Retinal pigment epithelial cell (primary cell): ENCODE measurements at regions not wholly inside any gene's neighbourhood (a gene's known extent, or its start where the extent isn't known, plus 50 kb on each side); places are given as distances from the start of the nearest gene placed in this dataset.
"Not testable (repeated sequence)": the region's sequence is repeated elsewhere in the genome, so short reads cannot be mapped to it uniquely, and the experiment has no call there.

Source experiments
- DNase-seq: peaks from one replicate; pipeline ENCODE4 v3.0.0-alpha.2; 2010; ENCODE audit warnings: low read depth
- H3K4me3 ChIP-seq: 2 replicates; pipeline ENCODE4 v1.5.1; 2011; ENCODE audit warnings: mild to moderate bottlenecking, low read length, control low read depth, moderate library complexity
- TF ChIP-seq, protein P1 (sequence below): conservative IDR thresholded peaks from 2 replicates; pipeline ENCODE4 v1.5.1; 2011; ENCODE audit warnings: low read depth, low read length, control low read depth, inconsistent platforms

GRCh38 chr7:55261386-55261770 is 103.8 kb upstream of the LANCL2 start:
- DNase-seq, result no peak
- H3K4me3 ChIP-seq, result no peak overlapping the region
- TF ChIP-seq, protein P1, sequence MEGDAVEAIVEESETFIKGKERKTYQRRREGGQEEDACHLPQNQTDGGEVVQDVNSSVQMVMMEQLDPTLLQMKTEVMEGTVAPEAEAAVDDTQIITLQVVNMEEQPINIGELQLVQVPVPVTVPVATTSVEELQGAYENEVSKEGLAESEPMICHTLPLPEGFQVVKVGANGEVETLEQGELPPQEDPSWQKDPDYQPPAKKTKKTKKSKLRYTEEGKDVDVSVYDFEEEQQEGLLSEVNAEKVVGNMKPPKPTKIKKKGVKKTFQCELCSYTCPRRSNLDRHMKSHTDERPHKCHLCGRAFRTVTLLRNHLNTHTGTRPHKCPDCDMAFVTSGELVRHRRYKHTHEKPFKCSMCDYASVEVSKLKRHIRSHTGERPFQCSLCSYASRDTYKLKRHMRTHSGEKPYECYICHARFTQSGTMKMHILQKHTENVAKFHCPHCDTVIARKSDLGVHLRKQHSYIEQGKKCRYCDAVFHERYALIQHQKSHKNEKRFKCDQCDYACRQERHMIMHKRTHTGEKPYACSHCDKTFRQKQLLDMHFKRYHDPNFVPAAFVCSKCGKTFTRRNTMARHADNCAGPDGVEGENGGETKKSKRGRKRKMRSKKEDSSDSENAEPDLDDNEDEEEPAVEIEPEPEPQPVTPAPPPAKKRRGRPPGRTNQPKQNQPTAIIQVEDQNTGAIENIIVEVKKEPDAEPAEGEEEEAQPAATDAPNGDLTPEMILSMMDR, result no peak

DNA sequence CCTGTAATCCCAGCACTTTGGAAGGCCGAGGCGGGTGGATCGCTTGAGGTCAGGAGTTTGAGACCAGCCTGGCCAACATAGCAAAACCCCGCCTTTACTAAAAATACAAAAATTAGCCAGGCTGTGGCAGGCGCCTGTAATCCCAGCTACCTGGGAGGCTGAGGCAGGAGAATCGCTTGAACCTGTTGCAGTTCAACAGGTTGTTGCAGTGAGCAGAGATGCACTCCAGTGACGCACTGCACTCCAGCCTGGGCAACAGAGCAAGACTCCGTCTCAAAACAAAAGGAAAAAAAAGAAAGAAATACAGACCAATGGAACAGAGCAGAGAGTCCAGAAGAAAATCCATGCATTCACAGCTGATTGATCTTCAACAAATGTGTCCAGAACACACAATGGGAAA is 99.8 kb upstream of the LANCL2 start:
- not testable (repeated sequence) for H3K4me3 ChIP-seq, DNase-seq

DNA sequence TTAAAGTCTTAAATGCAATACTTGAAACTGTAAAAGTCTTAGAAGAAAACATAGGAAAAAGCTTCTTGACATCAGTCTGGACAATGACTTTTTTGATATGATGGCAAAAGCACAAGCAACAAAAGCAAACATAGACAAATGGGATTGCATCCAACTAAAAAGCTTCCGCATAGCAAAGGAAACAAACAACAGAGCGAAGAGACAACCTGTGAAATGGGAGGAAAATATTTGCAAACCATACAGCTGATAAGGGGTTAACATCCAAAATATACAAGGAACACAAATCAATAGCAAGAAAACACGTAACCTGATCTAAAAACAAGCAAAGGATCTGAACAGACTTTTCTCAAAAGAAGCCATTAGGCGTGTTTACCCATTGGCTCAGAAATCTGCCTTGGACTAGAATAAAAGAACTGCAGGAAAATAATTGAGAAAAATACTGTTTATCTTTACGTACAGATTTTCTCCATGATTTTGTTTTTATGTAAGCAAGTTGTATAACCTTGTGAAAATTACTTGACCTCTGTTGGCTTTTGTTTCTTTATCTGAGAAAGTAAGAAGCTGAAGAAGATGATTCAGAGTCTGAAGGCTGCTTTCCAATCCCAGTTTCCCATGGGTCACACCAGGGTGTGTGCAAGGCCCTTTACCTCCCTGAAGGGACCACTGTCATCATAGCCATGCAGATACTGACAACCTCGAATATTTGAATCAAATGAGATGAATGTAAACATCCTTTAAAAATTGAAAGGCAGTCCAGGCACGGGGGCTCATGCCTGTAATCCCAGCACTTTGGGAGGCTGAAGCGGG is 99.1 kb upstream of the LANCL2 start:
- no peak for DNase-seq
- TF ChIP-seq, protein P1, result no peak
- H3K4me3 ChIP-seq, result no peak overlapping the region

DNA sequence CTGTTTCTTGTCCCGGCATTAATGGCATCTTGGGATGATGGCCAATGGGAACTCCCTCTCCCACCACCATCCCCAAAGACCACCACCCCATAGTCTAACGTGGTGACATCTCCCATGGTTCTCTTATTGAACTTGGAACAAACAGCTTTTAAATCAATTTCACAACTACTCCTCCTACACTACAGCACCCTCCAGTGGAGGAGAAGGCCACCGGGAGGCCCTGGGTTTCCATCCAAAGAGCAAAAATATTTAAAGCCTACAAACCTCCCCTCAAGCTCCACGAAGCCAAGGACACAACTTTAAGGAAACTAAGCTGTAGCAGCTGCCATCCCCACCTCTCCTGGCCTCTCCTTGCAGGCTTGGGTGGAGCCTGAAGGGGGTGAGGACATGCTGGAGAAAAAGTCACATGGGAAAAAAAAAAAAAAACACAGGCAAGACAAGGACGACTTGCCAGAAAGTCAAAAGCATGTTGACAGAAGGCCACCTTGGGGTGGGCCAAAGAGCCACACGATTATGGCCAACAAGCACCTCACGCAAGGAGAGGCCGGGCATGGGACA is 94.0 kb upstream of the LANCL2 start:
- no peak overlapping the region for H3K4me3 ChIP-seq
- DNase-seq, result no peak
- TF ChIP-seq, protein P1, result peak; percentile 73

DNA sequence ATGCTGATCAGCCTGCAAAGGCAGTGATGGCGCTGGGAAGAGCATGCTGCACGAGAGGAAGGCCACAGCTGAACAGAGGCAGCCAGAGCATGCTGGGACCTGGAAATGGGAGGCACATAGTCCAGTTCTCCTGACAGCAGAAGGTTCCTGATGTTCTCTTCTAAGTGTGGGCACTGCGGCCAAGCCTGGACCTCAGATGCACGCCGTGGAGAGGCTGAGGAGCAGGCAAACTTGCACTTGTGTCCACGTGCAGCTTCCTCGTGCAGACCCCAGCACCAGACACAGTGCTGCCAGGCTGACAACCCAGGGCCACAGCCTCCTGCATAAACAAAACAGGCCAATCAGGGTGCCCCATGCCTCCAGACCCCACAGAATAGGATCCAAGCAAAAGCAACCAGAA is 93.5 kb upstream of the LANCL2 start:
- DNase-seq, result no peak
- no peak overlapping the region for H3K4me3 ChIP-seq
- TF ChIP-seq, protein P1, result no peak

DNA sequence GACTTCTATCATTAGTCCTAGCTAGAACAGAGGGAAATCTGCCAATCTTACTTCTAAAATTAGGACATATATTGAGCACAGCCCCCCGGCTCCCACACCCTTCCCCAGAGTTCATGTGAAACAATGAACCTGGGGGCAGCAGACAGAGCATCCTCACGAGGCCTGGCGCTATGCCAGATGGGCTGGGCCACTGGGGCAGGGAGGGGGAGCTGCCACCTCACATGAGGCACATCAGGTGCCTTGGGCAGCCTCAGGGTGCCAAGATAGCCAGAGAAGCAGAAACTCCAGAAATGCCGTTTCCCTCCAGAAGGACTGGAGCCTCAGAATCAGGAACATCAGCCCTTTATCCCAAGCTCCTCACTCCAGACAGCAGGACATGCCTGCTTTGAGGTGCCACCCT is 92.8 kb upstream of the LANCL2 start:
- H3K4me3 ChIP-seq, result no peak overlapping the region
- no peak for DNase-seq
- TF ChIP-seq, protein P1, result no peak

DNA sequence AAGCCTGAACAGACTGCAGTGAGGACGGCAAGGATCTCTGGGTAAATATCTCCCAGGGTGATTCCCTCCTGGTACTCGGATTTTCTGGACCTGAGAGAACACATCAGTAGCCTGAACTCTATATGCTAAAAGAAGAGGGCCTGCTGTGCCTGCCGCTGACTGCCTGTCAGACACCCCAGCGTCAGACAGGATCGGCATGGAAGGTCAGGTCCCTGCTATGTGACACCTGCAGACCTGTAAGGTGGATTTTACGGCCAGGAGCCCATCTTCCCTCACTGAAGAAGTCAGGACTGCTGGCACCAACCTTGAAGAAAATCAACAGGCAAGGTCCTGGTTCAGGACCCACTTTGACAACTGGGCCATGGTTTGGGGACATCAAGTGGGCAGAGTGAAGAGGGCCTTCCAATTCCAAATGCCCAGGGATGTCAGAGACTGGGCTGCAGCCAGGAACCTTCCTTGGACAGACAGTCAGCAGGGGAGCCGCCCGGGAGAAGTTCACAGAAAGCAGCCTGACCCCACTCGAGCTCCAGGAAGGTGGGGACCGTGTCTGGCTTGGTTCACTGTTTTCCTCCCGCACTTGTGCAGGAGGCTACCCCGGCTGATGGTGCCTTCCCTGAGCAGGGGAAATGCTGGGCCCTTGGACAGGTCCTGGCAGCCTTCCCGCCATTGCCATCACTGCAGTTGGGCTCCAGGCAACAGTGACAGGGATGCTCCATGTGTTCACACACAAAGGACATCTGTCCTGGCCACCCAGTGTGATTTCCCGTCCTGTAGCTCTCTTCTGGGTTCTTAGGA is 91.8 kb upstream of the LANCL2 start:
- no peak for DNase-seq
- TF ChIP-seq, protein P1, result no peak
- no peak overlapping the region for H3K4me3 ChIP-seq
